ENCODE measurements at regions not wholly inside any gene's neighbourhood (a gene's known extent, or its start where the extent isn't known, plus 50 kb on each side); places are given as distances from the start of the nearest gene placed in this dataset.

GRCh38 chr12:43015090-43015737, 425.7 kb upstream of the PRICKLE1 start:
- H4K91ac ChIP-seq (ENCODE audit: insufficient read length, low read depth, low read length) = no peak overlapping the region
- no peak overlapping the region for H3K23ac ChIP-seq (ENCODE audit: insufficient read length, low read depth, low read length)
- H3K27ac ChIP-seq (ENCODE audit: insufficient read length, low read depth, low read length) = no peak overlapping the region
- no peak overlapping the region for H4K8ac ChIP-seq (replicated peaks; ENCODE audit: insufficient read length, low read depth, low read length)
- H3K4me3 Mint-ChIP-seq = no peak overlapping the region
- H3K79me2 ChIP-seq (ENCODE audit: insufficient read depth, low read length) = no peaks in the 10 kb centered on the region
- no peak overlapping the region for H3K27ac Mint-ChIP-seq
- peaks cover 5 to 6% of the 10 kb centered on the region in 2 experiments for H3K4me1 Mint-ChIP-seq
- no peak for DNase-seq
- H2BK5ac ChIP-seq (ENCODE audit: insufficient read length, low read length) = no peak overlapping the region
- no peak overlapping the region for H3K4me2 ChIP-seq (ENCODE audit: insufficient read depth, insufficient read length, low read length)
- no peak overlapping the region for H4K5ac ChIP-seq (ENCODE audit: insufficient read length, low read depth, low read length)
- no peak overlapping the region for H2BK20ac ChIP-seq (ENCODE audit: low read depth, low read length, poor library complexity, severe bottlenecking)
- H3K9me3 Mint-ChIP-seq = peaks cover 22 to 32% of the 10 kb centered on the region in 2 experiments
- H3K56ac ChIP-seq (ENCODE audit: insufficient read length, low read depth, low read length) = no peak overlapping the region
- no peaks in the 10 kb centered on the region for H3K27me3 Mint-ChIP-seq (ENCODE audit: low read depth)
- H4K20me1 ChIP-seq (ENCODE audit: control insufficient read depth, insufficient read depth, insufficient read length) = no peaks in the 10 kb centered on the region
- no peaks in the 10 kb centered on the region for H3K9me3 ChIP-seq (ENCODE audit: control insufficient read depth, low read depth, low read length)
- no peak overlapping the region for H3K14ac ChIP-seq (ENCODE audit: insufficient read depth, low read length)
- H3K23me2 ChIP-seq (ENCODE audit: insufficient read length, low read depth, low read length, poor library complexity, severe bottlenecking) = no peaks in the 10 kb centered on the region
- H3K79me1 ChIP-seq (ENCODE audit: insufficient read depth, low read depth, low read length, poor library complexity, severe bottlenecking) = no peaks in the 10 kb centered on the region
- H2BK120ac ChIP-seq (ENCODE audit: low read depth, low read length, poor library complexity, severe bottlenecking) = no peak overlapping the region
- H2BK15ac ChIP-seq (ENCODE audit: low read depth, low read length) = no peak overlapping the region
- no peak overlapping the region for H2AFZ ChIP-seq (ENCODE audit: low read length)
- whole genome bisulfite sequencing (ENCODE audit: extremely low coverage, insufficient read length, low lambda C conversion rate) = no CpG with 5 or more reads among the region's 4 CpGs
- no peak overlapping the region for H3K18ac ChIP-seq (ENCODE audit: insufficient read length, low read depth, low read length)
- H3K4me1 ChIP-seq (ENCODE audit: insufficient read depth, low read length) = no peaks in the 10 kb centered on the region
- no peak overlapping the region for H2BK12ac ChIP-seq (ENCODE audit: insufficient read length, low read depth, low read length)
- peaks cover 14 to 23% (median 20%) of the 10 kb centered on the region in 3 experiments for H3K36me3 Mint-ChIP-seq (ENCODE audit: insufficient read depth in 1 of 3, low read depth in 3 of 3)
- no peak for TF ChIP-seq CTCF (conservative IDR thresholded peaks at IDR 0.05)
- H2AK5ac ChIP-seq (ENCODE audit: insufficient read length, low read length) = no peak overlapping the region
- H3K4ac ChIP-seq (ENCODE audit: low read depth, low read length) = no peak overlapping the region
- H3K27me3 ChIP-seq (ENCODE audit: insufficient read depth, low read length) = no peaks in the 10 kb centered on the region
- H3K9ac ChIP-seq (ENCODE audit: extremely low read depth, insufficient read length, low read length) = no peak overlapping the region
- no peak overlapping the region for H3T11ph ChIP-seq (ENCODE audit: low read length)
